NB4 (cell line): ENCODE measurements at regions not wholly inside any gene's neighbourhood (a gene's known extent, or its start where the extent isn't known, plus 50 kb on each side); places are given as distances from the start of the nearest gene placed in this dataset.

Source experiments
- CTCF ChIP-seq: IDR thresholded peaks from one replicate; pipeline ENCODE4 v1.5.1; 2012; ENCODE audit warnings: low read depth, low read length
- MAX ChIP-seq: IDR thresholded peaks from 2 replicates; pipeline ENCODE4 v1.6.1; 2011; ENCODE audit warnings: low read depth, low read length
- POLR2A ChIP-seq: IDR thresholded peaks from 2 replicates; pipeline ENCODE4 v1.6.1; 2011; ENCODE audit warnings: mild to moderate bottlenecking; ENCODE audit not compliant: insufficient read length; ENCODE audit errors: extremely low read depth

- TF ChIP-seq CTCF = no peak
- TF ChIP-seq MAX = no peak
- no peak for TF ChIP-seq POLR2A
Observed at GRCh38 chr2:120562218-120563005, 173.3 kb upstream of the GLI2 start.
